ENCODE measurements at regions not wholly inside any gene's neighbourhood (a gene's known extent, or its start where the extent isn't known, plus 50 kb on each side); places are given as distances from the start of the nearest gene placed in this dataset.

DNA sequence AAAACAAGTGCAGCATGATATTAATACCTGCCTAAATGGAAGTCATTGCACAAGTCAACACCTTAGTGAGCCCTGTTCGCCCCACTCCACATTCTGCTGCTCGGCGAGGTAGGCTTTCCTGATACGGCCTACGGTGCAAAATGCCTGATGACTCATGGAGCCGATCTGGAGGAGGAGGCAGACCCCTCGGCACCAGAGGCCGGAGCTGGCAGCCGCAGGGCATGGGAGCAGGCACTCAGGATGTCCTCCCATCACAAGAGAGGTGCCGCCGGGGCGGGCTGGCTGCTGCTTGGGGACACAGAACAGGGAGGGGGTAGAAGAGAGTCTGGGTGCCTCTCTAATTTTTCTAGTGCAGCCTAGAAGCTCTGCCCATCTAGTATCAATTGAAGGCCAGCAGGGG lies 418.5 kb upstream of the MGMT start:
- TF ChIP-seq, protein P1, sequence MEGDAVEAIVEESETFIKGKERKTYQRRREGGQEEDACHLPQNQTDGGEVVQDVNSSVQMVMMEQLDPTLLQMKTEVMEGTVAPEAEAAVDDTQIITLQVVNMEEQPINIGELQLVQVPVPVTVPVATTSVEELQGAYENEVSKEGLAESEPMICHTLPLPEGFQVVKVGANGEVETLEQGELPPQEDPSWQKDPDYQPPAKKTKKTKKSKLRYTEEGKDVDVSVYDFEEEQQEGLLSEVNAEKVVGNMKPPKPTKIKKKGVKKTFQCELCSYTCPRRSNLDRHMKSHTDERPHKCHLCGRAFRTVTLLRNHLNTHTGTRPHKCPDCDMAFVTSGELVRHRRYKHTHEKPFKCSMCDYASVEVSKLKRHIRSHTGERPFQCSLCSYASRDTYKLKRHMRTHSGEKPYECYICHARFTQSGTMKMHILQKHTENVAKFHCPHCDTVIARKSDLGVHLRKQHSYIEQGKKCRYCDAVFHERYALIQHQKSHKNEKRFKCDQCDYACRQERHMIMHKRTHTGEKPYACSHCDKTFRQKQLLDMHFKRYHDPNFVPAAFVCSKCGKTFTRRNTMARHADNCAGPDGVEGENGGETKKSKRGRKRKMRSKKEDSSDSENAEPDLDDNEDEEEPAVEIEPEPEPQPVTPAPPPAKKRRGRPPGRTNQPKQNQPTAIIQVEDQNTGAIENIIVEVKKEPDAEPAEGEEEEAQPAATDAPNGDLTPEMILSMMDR (IDR thresholded peaks at IDR 0.05): no peak
- no peak for TF ChIP-seq POLR2A (IDR thresholded peaks at IDR 0.05)
